GM23338 (cell line): ENCODE measurements at regions not wholly inside any gene's neighbourhood (a gene's known extent, or its start where the extent isn't known, plus 50 kb on each side); places are given as distances from the start of the nearest gene placed in this dataset.
"Not testable (repeated sequence)": the region's sequence is repeated elsewhere in the genome, so short reads cannot be mapped to it uniquely, and the experiment has no call there.

Experiments used
- ATAC-seq: fragments of 200-7000 bp; cut with Tn5 transposase; 3 replicates; pipeline ENCODE4 v1.9.1; 2020
- DNase-seq: peaks from one replicate; pipeline ENCODE4 v3.0.0-alpha.2; 2015; ENCODE audit warnings: low spot score
- H2AFZ ChIP-seq: fragments of 200-600 bp; sonication (generic); 2 replicates; pipeline ENCODE4 v1.8.0; 2016; ENCODE audit warnings: antibody characterized with exemption, mild to moderate bottlenecking, moderate library complexity
- H3F3A ChIP-seq: fragments of 200-600 bp; sonication (generic); replicated peaks from 2 replicates; pipeline ENCODE4 v1.8.0; 2017; ENCODE audit warnings: antibody characterized with exemption, mixed run types, low read depth
- H3K27ac ChIP-seq: fragments of 200-600 bp; sonication (generic); 2 replicates; pipeline ENCODE4 v1.6.1; 2016; ENCODE audit warnings: low read depth
- H3K27me3 ChIP-seq: fragments of 200-600 bp; sonication (generic); 2 replicates; pipeline ENCODE4 v1.8.0; 2016; ENCODE audit warnings: mild to moderate bottlenecking, mixed run types, moderate library complexity; ENCODE audit not compliant: insufficient read depth
- H3K36me3 ChIP-seq: fragments of 200-600 bp; sonication (generic); 2 replicates; pipeline ENCODE4 v1.8.0; 2016; ENCODE audit warnings: mild to moderate bottlenecking; ENCODE audit not compliant: insufficient read depth
- H3K4me1 ChIP-seq: fragments of 200-600 bp; sonication (generic); 2 replicates; pipeline ENCODE4 v1.8.0; 2016; ENCODE audit warnings: mild to moderate bottlenecking, moderate library complexity; ENCODE audit not compliant: insufficient read depth
- H3K4me2 ChIP-seq: fragments of 200-600 bp; sonication (generic); 2 replicates; pipeline ENCODE4 v1.7.1; 2017; ENCODE audit warnings: mixed run types
- H3K4me3 ChIP-seq: fragments of 200-600 bp; sonication (generic); 2 replicates; pipeline ENCODE4 v1.6.1; 2016; ENCODE audit warnings: mixed run types
- H3K79me2 ChIP-seq: fragments of 200-600 bp; sonication (generic); replicated peaks from 2 replicates; pipeline ENCODE4 v1.8.0; 2017; ENCODE audit warnings: mild to moderate bottlenecking; ENCODE audit not compliant: insufficient read depth
- H3K9me2 ChIP-seq: fragments of 200-600 bp; sonication (generic); 2 replicates; pipeline ENCODE4 v1.8.0; 2017; ENCODE audit not compliant: insufficient read depth
- H4K20me1 ChIP-seq: fragments of 200-600 bp; sonication (generic); replicated peaks from 2 replicates; pipeline ENCODE4 v1.8.0; 2017; ENCODE audit warnings: mild to moderate bottlenecking; ENCODE audit not compliant: insufficient read depth
- H3K27ac Mint-ChIP-seq: 2 replicates; pipeline ENCODE4 v1.8.0; 2020; ENCODE audit warnings: inconsistent platforms, mild to moderate bottlenecking, moderate library complexity, mixed read lengths
- H3K27me3 Mint-ChIP-seq: 3 replicates; pipeline ENCODE4 v1.8.0; 2022; ENCODE audit warnings: low read depth, mild to moderate bottlenecking, moderate library complexity, mixed read lengths, inconsistent platforms; ENCODE audit not compliant: insufficient read depth, poor library complexity
- H3K36me3 Mint-ChIP-seq: 3 replicates; pipeline ENCODE4 v1.8.0; 2021; ENCODE audit warnings: low read depth, mild to moderate bottlenecking, inconsistent platforms, moderate library complexity, mixed read lengths
- H3K4me1 Mint-ChIP-seq: 3 replicates; pipeline ENCODE4 v1.8.0; 2020; ENCODE audit warnings: mild to moderate bottlenecking, inconsistent platforms, mixed read lengths
- H3K4me3 Mint-ChIP-seq: 3 replicates; pipeline ENCODE4 v1.8.0; 2021; ENCODE audit warnings: moderate library complexity, mild to moderate bottlenecking, inconsistent platforms, mixed read lengths
- H3K9me3 Mint-ChIP-seq: 3 replicates; pipeline ENCODE4 v1.8.0; 2020; ENCODE audit warnings: moderate library complexity, mild to moderate bottlenecking, inconsistent platforms, mixed read lengths
- CREB1 ChIP-seq: fragments of 250-450 bp; sonication (Bioruptor Pico); IDR thresholded peaks from 2 replicates; pipeline ENCODE4 v1.5.0; 2020; ENCODE audit warnings: low read depth, mild to moderate bottlenecking, moderate library complexity
- EZH2phosphoT487 ChIP-seq: fragments of 200-600 bp; sonication (generic); IDR thresholded peaks from one replicate; pipeline ENCODE4 v1.8.1; 2018; ENCODE audit warnings: antibody characterized with exemption; ENCODE audit not compliant: unreplicated experiment
- JUNB ChIP-seq: IDR thresholded peaks from one replicate; pipeline ENCODE4 v1.6.1; 2016; ENCODE audit warnings: antibody characterized with exemption; ENCODE audit not compliant: unreplicated experiment
- NANOG ChIP-seq: IDR thresholded peaks from 2 replicates; pipeline ENCODE4 v1.6.1; 2016; ENCODE audit warnings: antibody characterized with exemption, borderline replicate concordance
- POLR2AphosphoS5 ChIP-seq: IDR thresholded peaks from 2 replicates; pipeline ENCODE4 v1.6.1; 2016; ENCODE audit warnings: antibody characterized with exemption, low read depth
- STAT1 ChIP-seq: IDR thresholded peaks from one replicate; pipeline ENCODE4 v1.6.1; 2016; ENCODE audit warnings: antibody characterized with exemption; ENCODE audit not compliant: unreplicated experiment
- ZNF331 ChIP-seq: fragments of 250-450 bp; sonication (Bioruptor Pico); IDR thresholded peaks from 2 replicates; pipeline ENCODE4 v1.5.0; 2020; ENCODE audit warnings: low read depth, mild to moderate bottlenecking, moderate library complexity
- TF ChIP-seq, protein P1 (sequence below): IDR thresholded peaks from 2 replicates; pipeline ENCODE4 v1.6.1; 2016; ENCODE audit warnings: antibody characterized with exemption
- TF ChIP-seq, protein P2 (sequence below), 2 experiments: fragments of 200-600 bp in 1 of 2; sonication (generic) in 1 of 2; conservative IDR thresholded peaks; 2 replicates each; pipeline versions ENCODE4 v1.5.1 to v1.6.1; 2016 to 2017; ENCODE audit warnings: antibody characterized with exemption in 2 of 2, low read depth in 2 of 2, mild to moderate bottlenecking in 2 of 2, moderate library complexity in 1 of 2
- TF ChIP-seq, protein P3 (sequence below): fragments of 250-450 bp; sonication (Bioruptor Pico); IDR thresholded peaks from 2 replicates; pipeline ENCODE4 v1.5.0; 2020; ENCODE audit warnings: mild to moderate bottlenecking, moderate library complexity

DNA sequence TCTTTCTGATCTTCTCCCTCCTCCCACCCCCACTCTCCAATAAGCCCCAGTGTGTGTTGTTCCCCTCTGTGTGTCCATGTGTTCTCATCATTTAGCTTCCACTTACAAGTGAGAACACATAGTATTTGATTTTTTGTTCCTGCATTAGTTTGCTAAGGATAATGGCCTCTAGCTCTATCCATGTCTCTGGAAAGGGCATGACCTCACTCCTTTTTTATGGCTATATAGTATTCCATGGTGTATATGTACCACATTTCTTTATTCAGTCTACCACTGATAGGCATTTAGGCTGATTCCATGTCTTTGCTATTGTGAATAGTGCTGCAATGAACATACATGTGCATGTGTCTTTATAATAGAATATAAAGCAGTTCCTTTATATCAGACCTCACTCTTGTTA lies 52.3 kb upstream of the LIPC start:
- H3K4me1 Mint-ChIP-seq, H3K4me3 Mint-ChIP-seq, H4K20me1 ChIP-seq, H3K4me3 ChIP-seq, H3K79me2 ChIP-seq, H3K36me3 Mint-ChIP-seq, H3K27ac Mint-ChIP-seq, H3K4me1 ChIP-seq, H3K27ac ChIP-seq, DNase-seq, H3K27me3 Mint-ChIP-seq, H3K9me2 ChIP-seq, H2AFZ ChIP-seq, H3F3A ChIP-seq, H3K27me3 ChIP-seq, H3K4me2 ChIP-seq, ATAC-seq, H3K36me3 ChIP-seq: not testable (repeated sequence)
- peaks cover 11% of the 10 kb centered on the region for H3K9me3 Mint-ChIP-seq

DNA sequence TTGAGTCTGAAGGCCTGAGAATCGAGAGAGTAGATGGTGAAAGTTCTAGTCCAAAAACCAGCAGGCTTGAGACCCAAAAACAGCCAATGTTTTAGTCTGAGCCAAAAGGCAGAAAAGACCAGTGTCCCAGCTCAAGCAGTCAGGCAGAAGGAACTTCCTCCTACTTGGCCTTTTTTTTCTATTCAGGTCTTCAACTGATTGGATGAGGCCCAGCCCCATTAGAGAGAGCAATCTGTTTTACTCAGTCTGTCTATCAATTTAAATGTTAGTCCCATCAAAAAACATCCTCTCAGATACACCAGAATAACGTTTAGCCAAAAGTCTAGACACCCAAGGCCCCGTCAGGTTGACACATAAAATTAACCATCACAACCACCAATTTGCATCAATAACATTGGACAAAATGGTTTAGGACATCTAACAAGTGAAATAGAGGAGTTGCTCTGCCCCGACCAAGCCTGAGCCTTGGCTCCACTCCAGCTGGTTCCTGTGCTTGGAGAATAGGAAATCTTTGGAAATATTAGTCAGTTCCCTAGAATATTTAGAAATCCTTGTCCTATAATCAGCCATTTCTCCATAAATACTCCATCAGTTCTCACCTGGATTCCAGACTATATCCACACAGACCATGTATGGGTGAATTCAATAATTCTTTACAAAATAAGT lies 51.4 kb upstream of the LIPC start:
- Mint-ChIP-seq H3K9me3 (peaks cover 11% of the 10 kb centered on the region), H3K4me1 (peaks cover 7% of the 10 kb centered on the region), H3K27me3 (peaks cover 6% of the 10 kb centered on the region), H3K27ac (no peak overlapping the region), H3K4me3 (no peak overlapping the region), H3K36me3 (peaks cover 4% of the 10 kb centered on the region; the same call in 1 of the 3 replicates)
- H3K4me3 ChIP-seq: no peak overlapping the region
- no peak overlapping the region for H3K27ac ChIP-seq
- H3F3A ChIP-seq: no peaks in the 10 kb centered on the region
- DNase-seq (no peak), ATAC-seq (no peak)
- no peaks in the 10 kb centered on the region for H3K79me2 ChIP-seq
- no peaks in the 10 kb centered on the region for H3K4me1 ChIP-seq
- no peaks in the 10 kb centered on the region for H3K27me3 ChIP-seq
- no peaks in the 10 kb centered on the region for H3K36me3 ChIP-seq
- no peaks in the 10 kb centered on the region for H4K20me1 ChIP-seq
- no peak overlapping the region for H2AFZ ChIP-seq
- peaks cover 5% of the 10 kb centered on the region; the same call in 1 of the 2 replicates for H3K9me2 ChIP-seq
- H3K4me2 ChIP-seq: no peak overlapping the region
- TF ChIP-seq EZH2phosphoT487: no peak
- no peak for TF ChIP-seq STAT1
- no peak for TF ChIP-seq NANOG
- TF ChIP-seq, protein P1, sequence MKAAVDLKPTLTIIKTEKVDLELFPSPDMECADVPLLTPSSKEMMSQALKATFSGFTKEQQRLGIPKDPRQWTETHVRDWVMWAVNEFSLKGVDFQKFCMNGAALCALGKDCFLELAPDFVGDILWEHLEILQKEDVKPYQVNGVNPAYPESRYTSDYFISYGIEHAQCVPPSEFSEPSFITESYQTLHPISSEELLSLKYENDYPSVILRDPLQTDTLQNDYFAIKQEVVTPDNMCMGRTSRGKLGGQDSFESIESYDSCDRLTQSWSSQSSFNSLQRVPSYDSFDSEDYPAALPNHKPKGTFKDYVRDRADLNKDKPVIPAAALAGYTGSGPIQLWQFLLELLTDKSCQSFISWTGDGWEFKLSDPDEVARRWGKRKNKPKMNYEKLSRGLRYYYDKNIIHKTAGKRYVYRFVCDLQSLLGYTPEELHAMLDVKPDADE: no peak
- TF ChIP-seq, protein P2, sequence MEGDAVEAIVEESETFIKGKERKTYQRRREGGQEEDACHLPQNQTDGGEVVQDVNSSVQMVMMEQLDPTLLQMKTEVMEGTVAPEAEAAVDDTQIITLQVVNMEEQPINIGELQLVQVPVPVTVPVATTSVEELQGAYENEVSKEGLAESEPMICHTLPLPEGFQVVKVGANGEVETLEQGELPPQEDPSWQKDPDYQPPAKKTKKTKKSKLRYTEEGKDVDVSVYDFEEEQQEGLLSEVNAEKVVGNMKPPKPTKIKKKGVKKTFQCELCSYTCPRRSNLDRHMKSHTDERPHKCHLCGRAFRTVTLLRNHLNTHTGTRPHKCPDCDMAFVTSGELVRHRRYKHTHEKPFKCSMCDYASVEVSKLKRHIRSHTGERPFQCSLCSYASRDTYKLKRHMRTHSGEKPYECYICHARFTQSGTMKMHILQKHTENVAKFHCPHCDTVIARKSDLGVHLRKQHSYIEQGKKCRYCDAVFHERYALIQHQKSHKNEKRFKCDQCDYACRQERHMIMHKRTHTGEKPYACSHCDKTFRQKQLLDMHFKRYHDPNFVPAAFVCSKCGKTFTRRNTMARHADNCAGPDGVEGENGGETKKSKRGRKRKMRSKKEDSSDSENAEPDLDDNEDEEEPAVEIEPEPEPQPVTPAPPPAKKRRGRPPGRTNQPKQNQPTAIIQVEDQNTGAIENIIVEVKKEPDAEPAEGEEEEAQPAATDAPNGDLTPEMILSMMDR (conservative IDR thresholded peaks at IDR 0.05; ENCODE audit: low read depth in 2 of 2): no peak
- TF ChIP-seq CREB1 (CRISPR knock-in tag): no peak
- no peak for TF ChIP-seq ZNF331 (CRISPR knock-in tag)
- no peak for TF ChIP-seq POLR2AphosphoS5
- no peak for TF ChIP-seq JUNB
- TF ChIP-seq, protein P3, sequence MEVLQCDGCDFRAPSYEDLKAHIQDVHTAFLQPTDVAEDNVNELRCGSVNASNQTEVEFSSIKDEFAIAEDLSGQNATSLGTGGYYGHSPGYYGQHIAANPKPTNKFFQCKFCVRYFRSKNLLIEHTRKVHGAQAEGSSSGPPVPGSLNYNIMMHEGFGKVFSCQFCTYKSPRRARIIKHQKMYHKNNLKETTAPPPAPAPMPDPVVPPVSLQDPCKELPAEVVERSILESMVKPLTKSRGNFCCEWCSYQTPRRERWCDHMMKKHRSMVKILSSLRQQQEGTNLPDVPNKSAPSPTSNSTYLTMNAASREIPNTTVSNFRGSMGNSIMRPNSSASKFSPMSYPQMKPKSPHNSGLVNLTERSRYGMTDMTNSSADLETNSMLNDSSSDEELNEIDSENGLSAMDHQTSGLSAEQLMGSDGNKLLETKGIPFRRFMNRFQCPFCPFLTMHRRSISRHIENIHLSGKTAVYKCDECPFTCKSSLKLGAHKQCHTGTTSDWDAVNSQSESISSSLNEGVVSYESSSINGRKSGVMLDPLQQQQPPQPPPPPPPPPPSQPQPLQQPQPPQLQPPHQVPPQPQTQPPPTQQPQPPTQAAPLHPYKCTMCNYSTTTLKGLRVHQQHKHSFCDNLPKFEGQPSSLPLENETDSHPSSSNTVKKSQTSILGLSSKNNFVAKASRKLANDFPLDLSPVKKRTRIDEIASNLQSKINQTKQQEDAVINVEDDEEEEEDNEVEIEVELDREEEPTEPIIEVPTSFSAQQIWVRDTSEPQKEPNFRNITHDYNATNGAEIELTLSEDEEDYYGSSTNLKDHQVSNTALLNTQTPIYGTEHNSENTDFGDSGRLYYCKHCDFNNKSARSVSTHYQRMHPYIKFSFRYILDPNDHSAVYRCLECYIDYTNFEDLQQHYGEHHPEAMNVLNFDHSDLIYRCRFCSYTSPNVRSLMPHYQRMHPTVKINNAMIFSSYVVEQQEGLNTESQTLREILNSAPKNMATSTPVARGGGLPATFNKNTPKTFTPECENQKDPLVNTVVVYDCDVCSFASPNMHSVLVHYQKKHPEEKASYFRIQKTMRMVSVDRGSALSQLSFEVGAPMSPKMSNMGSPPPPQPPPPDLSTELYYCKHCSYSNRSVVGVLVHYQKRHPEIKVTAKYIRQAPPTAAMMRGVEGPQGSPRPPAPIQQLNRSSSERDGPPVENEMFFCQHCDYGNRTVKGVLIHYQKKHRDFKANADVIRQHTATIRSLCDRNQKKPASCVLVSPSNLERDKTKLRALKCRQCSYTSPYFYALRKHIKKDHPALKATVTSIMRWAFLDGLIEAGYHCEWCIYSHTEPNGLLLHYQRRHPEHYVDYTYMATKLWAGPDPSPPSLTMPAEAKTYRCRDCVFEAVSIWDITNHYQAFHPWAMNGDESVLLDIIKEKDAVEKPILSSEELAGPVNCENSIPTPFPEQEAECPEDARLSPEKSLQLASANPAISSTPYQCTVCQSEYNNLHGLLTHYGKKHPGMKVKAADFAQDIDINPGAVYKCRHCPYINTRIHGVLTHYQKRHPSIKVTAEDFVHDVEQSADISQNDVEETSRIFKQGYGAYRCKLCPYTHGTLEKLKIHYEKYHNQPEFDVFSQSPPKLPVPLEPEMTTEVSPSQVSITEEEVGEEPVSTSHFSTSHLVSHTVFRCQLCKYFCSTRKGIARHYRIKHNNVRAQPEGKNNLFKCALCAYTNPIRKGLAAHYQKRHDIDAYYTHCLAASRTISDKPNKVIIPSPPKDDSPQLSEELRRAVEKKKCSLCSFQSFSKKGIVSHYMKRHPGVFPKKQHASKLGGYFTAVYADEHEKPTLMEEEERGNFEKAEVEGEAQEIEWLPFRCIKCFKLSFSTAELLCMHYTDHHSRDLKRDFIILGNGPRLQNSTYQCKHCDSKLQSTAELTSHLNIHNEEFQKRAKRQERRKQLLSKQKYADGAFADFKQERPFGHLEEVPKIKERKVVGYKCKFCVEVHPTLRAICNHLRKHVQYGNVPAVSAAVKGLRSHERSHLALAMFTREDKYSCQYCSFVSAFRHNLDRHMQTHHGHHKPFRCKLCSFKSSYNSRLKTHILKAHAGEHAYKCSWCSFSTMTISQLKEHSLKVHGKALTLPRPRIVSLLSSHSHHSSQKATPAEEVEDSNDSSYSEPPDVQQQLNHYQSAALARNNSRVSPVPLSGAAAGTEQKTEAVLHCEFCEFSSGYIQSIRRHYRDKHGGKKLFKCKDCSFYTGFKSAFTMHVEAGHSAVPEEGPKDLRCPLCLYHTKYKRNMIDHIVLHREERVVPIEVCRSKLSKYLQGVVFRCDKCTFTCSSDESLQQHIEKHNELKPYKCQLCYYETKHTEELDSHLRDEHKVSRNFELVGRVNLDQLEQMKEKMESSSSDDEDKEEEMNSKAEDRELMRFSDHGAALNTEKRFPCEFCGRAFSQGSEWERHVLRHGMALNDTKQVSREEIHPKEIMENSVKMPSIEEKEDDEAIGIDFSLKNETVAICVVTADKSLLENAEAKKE (CRISPR knock-in tag): no peak
